HFFc6 (cell line): ENCODE measurements at regions not wholly inside any gene's neighbourhood (a gene's known extent, or its start where the extent isn't known, plus 50 kb on each side); places are given as distances from the start of the nearest gene placed in this dataset.

ENCODE experiments used
- DNase-seq: peaks from one replicate; pipeline ENCODE4 v3.0.0-alpha.2; 2018
- H3K27ac Mint-ChIP-seq: 2 replicates; pipeline ENCODE4 v1.8.0; 2020; ENCODE audit warnings: mild to moderate bottlenecking, mixed read lengths
- H3K27me3 Mint-ChIP-seq: 2 replicates; pipeline ENCODE4 v1.8.0; 2021; ENCODE audit warnings: mild to moderate bottlenecking, moderate library complexity, mixed read lengths; ENCODE audit not compliant: insufficient read depth
- H3K36me3 Mint-ChIP-seq: 2 replicates; pipeline ENCODE4 v1.8.0; 2021; ENCODE audit warnings: low read depth, mixed read lengths
- H3K4me1 Mint-ChIP-seq: 2 replicates; pipeline ENCODE4 v1.8.0; 2020; ENCODE audit warnings: low read depth, mixed read lengths
- H3K4me3 Mint-ChIP-seq: 2 replicates; pipeline ENCODE4 v1.8.0; 2020; ENCODE audit warnings: mild to moderate bottlenecking, moderate library complexity, mixed read lengths
- H3K9me3 Mint-ChIP-seq: 2 replicates; pipeline ENCODE4 v1.8.0; 2020; ENCODE audit warnings: mild to moderate bottlenecking, mixed read lengths
- CTCF ChIP-seq: fragments of 200-600 bp; sonication (generic); IDR thresholded peaks from 2 replicates; pipeline ENCODE4 v1.5.0; 2021; ENCODE audit warnings: antibody characterized with exemption, mild to moderate bottlenecking

DNA sequence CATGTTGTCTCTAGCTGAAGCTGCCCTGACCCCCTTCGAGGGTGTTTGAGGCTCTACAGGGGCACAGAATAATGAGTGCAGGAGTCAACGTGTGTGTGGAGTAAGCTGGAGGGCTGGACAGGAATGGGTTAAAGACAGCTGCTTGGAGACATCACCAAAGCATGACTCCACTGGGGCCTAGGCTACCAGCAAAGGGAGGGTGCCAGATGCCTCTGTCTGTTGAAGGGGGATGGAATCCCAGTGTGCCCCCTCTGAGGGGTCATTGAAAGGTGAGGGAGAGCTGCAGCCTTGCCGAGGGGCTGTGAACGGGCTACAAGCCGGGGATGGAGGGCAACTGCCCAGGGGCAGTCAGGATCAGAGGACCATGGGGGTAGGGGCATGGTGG, 51.7 kb upstream of the PODXL start:
- no peak for DNase-seq
- no peaks in the 10 kb centered on the region for H3K36me3 Mint-ChIP-seq
- H3K4me1 Mint-ChIP-seq, result peaks cover 56% of the 10 kb centered on the region
- H3K27ac Mint-ChIP-seq, result no peak overlapping the region
- H3K9me3 Mint-ChIP-seq, result no peaks in the 10 kb centered on the region
- H3K27me3 Mint-ChIP-seq, result peaks cover 7% of the 10 kb centered on the region
- no peak overlapping the region for H3K4me3 Mint-ChIP-seq
- no peak for TF ChIP-seq CTCF

DNA sequence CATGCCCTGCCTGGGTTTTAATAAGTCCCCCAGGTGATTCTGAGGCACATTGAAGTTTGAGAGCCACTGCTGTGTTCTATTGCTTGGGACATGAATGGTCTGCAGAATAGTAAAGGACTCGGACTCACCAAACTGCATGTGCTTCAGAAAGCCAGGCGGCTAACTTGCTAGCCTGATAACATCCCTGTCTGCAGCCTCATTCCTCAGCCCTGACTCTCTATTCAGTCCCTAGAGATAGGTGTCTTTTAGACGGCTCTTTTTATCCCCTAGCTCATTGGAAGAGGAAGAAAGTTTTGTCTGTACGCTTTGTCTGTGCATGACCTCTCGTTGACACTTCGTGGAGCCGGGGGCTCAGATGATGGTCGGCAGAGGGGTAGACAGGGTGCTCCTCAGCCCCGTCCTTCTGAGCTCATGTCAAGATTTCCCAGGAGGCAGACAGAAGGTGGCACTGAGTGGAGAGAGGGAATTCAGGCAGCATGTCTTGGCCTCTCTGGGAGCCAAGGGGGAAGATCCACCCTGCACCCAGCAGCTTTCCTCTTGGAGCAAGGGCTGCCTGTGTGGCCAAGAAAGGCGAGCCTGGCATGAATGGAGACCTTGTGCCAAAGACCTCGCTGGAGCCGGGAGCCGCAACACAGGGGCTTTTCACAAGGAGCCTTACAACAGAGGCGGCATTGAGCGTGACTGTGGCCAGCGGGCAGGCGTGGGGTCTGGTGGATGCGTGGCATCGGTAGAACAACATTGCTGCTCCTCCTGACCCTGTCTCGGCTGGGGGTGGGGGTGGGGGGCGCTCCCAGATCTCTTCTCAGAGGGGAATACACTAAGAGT, 51.1 kb upstream of the PODXL start:
- no peaks in the 10 kb centered on the region for H3K9me3 Mint-ChIP-seq
- no peak overlapping the region for H3K27ac Mint-ChIP-seq
- H3K36me3 Mint-ChIP-seq, result no peaks in the 10 kb centered on the region
- H3K4me3 Mint-ChIP-seq, result no peak overlapping the region
- no peak for DNase-seq
- H3K4me1 Mint-ChIP-seq, result peaks cover 63% of the 10 kb centered on the region
- peaks cover 7% of the 10 kb centered on the region for H3K27me3 Mint-ChIP-seq
- TF ChIP-seq CTCF, result no peak

DNA sequence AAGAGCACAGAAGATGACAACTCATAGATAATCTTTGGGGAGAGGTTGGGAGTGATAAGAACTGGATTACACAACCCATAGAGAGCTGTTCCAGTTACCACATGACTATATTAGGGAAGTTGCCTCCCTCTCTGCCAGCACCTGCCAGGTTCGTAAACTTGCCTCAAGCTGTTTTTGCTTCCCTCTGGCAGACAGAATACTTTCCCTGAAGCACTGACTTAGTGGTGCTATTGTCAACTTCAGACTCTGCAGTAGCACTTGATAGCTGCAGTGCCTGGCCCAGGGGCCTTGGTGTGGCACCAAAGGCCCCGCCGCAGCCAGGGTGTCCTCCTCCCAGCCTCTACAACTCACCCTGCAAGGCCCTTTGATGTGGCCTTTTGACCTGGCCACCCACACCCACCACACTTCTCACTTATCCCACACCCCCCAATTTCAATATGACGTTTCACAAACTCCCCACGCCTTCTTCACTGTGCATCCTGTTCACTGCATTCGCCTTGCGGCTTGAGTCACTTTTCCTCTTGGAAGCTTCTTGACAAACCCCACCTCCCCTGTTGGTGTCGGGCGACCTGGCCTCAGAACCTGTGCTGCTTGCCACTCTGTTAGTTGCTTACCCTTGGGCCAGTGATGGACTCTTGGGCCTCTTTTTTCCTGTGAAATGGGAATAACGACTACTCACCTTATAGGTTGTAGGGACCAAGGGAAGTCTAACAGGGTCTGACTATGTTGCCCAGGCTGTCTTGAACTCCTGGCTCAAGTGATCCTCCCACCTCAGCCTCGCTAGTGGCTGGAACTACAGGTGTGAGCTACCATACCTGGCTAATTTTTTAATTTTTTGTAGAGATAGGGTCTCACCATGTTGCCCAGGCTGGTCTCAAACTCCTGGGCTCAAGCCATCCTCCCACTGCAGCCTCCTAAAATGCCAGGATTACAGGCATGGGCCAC, 50.2 kb upstream of the PODXL start:
- no peak for TF ChIP-seq CTCF
- Mint-ChIP-seq H3K4me3 (no peak overlapping the region), H3K9me3 (no peaks in the 10 kb centered on the region), H3K27ac (no peak overlapping the region), H3K27me3 (peaks cover 9% of the 10 kb centered on the region), H3K4me1 (peaks cover 70% of the 10 kb centered on the region), H3K36me3 (no peaks in the 10 kb centered on the region)
- no peak for DNase-seq
